GM21576 (cell line): ENCODE measurements at regions not wholly inside any gene's neighbourhood (a gene's known extent, or its start where the extent isn't known, plus 50 kb on each side); places are given as distances from the start of the nearest gene placed in this dataset.
"Not testable (repeated sequence)": the region's sequence is repeated elsewhere in the genome, so short reads cannot be mapped to it uniquely, and the experiment has no call there.

ENCODE experiments used
- ATAC-seq: cut with Tn5 transposase; IDR thresholded peaks from one replicate; pipeline ENCODE4 v1.9.1; 2021; ENCODE audit warnings: mild to moderate bottlenecking, moderate library complexity; ENCODE audit not compliant: unreplicated experiment

DNA sequence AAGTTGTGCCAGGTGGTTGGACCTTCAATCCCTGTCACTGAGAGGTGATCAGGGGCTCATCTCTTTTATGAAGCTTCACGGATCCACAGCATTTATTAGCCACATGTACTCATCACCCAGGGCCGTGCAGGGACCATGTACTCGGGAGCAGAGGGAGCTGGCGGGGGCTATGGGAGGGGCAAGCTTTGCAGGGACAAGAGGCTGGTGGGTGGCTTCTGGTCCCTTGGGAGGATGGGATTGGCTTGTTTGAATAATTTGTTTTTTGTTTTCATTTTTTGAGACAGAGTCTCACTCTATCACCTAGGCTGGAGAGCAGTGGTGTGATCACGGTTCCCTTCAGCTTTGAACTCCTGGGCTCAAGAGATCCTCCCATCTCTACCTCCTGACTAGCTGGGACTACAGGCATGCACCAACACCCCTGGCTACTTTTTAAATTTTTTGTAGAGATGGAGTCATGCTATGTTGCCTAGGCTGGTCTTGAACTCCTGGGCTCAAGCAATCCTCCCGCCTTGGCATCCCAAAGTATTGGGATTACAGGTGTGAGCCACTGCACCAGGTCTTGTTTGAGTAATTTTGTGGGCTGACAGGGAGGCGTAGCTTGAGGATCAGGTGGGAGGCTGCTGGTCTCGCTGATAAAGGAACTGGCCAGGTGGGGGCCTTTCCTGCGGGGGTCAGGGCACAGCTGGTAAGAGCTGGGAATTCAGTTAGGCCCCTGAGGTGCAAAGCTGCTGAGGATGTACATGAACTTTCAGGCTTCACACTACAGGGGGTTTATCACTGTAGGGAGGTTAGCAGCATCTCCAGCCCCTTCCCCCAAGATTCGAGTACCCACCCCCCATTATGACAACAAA is 308.0 kb upstream of the C1orf174 start:
- no peak for ATAC-seq

DNA sequence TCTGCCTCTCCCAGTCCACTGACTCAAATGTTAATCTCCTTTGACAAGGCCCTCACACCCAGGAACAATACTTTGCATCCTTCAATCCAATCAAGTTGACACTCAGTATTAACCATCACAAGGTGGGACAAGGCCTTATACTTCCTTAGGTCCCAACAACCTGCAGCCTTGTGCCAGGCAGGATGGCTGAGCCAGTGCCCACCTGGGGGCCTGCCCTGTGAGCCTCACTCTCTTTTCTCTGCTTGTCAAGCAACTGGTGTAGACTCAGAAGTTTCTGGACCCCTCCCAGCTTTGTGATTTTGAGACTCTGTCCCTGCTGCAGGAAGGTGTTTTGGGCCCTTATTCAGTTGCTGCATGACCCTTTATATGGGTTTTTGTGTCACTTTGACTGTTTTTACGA is 310.0 kb upstream of the C1orf174 start:
- ATAC-seq = no peak

DNA sequence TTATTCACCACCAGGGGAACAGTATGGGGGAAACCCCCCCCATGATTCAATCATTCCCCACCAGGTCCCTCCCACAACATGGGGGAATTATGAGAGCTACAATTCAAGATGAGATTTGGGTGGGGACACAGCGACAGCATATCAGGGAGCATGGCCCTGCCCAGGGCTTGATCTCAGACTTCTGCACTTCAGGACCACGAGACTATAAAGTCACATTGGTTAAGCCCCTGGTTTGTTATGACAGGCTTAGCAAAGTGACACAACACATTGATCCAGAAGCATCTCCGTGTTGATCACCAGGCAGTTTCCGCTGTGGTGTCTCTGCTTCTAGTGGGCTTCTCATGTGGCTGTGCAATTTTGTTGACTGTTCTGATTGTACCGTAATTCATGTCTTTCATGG is 312.7 kb upstream of the C1orf174 start:
- no peak for ATAC-seq

DNA sequence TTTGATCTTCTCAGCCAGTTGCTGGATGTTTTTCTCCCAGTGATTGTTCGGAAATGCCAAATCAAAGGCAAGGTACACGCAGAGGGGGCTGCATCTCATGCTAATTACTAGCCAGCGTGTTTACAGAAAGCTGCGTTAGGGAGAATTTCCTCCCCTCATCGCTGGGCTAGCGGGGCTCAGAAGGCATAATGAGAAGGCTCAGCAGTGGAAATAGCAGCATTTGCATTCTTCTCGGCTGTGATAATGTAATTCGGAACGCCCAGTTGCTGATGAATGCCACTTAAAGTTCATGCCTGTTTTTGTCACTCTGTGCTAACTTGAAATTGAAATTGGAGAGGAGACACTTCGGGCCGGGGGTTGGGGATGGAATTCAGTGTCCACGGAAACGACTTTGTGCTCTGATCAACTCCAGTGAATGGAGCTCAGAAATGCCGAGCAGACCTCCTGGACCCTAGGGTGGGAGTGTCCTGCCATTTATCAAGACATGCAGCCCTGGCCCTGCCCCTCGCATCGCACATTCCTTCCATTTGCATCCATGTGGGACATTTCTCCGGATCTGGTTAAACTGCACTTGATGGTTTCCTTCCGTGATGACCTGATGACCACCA is 313.4 kb upstream of the C1orf174 start:
- no peak for ATAC-seq

DNA sequence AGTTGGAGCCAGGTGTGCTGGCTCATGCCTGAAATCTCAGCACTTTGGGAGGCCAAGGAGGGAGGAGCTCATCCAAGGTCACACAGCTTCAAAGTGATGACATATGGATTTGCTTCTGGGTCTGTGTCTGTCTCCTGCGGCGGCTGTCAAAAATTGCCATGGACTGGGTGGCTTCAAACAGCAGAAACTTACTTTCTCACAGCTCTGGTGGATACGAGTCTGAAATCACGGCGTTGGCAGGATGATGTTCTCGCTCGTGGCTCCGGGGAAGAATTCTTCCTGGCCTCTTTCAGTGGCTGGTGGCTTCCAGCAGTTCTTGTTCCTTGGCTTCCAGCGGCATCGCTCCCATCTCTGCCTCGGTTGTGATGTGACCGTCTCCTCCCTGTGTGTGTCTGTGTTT is 314.8 kb upstream of the C1orf174 start:
- ATAC-seq = no peak

DNA sequence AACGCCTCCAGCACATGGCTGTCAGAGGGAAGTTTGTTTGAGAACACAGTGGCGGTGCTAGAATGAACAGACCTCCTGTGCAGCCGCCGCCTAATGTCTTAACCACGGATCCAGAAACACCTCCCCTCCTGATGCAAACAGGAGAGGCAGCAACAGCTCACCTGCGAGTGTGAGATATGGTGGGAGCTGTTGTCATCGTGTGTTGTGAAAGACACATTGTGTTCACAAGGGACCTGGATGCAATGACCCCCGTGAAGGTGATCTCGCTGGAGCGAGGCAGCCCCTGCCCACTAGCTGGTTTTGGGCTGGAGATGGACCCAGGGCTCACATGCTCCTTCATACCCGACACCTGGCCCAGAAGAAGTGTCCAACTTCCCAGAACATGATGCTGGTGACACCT is 315.3 kb upstream of the C1orf174 start:
- ATAC-seq = no peak

DNA sequence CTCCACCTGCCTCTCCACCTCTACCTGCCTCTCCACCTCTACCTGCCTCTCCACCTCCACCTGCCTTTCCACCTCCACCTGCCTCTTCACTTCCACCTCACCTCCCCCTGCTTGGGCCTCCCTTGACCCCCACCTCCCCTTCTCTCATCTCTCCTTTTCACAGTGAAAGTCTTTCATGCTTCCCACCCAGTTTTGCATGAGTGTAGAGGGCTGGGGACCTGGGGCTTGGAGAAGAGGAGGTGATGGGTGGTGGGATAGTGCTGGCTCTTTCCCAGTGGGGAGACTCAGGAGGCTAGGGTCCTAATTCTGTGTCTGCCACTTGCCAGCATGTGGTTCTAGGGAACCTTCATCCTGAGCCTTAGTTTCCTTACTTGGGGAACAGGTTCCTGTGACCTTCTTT is 316.2 kb upstream of the C1orf174 start:
- ATAC-seq = no peak

DNA sequence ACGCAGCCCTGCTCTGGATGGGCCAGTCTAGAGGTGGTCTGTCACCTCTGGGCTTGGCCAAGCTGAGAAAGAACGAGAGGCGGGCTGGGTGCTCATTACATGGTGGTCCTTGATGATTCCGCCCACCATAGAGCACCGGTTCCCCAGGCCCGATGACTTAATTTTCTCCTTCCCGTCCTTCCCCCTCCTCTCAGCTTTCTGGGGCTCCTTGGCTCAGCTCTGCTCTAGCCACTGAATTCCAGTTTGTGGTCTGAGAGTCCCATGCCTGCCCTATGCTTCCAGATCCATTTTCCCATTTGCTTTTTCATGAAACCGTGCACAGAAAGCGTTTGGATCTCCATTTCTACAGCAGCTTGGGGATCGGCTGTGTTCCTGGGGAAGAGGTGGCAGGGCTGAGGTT is 318.5 kb upstream of the C1orf174 start:
- ATAC-seq = no peak

DNA sequence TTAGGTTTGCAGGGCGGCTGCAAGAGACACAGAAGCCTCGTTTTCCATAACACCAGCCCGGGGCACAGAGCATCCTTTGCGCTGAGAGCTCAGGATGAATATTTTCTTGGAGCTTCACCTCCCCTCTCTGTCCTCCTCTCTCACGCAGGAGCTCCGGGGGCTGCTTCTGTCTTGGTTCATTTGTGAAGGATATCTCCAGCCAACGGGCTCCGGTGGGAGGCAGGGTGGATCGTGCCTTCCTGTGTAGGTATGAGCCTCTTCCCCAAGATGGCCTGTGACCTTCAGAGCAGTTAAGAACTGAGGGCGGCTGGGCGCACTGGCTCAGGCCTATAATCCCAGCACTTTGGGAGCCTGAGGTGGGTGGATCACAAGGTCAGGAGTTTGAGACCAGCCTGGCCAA is 319.0 kb upstream of the C1orf174 start:
- no peak for ATAC-seq

DNA sequence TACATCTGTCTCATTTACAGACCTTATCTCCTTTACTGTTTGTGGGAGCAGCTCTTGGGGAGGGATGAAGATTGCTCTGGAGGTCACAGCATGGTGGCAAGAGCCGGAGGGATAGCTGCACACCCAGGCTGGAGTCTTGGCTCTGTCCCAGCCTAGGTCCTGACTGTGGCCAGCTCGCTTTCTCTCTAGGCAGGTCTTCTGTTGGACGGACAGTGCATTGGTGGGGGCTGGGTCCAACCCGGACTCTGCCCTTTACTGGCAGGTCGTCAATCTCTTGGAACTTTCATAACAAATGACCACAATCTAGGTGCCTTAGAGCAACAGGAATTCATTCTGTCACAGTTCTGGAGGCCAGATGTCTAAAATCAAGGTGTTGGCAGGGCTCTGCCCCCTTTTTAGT is 319.8 kb upstream of the C1orf174 start:
- no peak for ATAC-seq

DNA sequence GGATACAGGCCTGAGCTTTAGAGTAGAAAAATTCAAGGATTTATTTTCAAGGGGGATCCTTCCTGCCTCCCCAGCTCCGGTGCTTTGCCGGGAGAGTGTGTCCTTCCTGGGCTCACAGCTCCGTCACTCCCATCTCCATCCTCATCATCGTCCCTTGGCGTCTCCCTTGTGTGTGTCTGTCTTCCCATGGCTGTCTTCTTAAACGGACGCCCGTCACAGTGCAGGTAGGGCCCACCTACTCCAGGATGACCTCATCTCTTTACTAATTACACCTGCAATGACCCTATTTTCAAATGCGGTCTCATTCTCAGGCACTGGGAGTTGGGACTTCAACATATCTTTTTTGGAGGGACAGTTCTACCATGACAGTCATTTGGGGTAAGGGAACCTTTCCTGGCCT is 320.3 kb upstream of the C1orf174 start:
- ATAC-seq = no peak

DNA sequence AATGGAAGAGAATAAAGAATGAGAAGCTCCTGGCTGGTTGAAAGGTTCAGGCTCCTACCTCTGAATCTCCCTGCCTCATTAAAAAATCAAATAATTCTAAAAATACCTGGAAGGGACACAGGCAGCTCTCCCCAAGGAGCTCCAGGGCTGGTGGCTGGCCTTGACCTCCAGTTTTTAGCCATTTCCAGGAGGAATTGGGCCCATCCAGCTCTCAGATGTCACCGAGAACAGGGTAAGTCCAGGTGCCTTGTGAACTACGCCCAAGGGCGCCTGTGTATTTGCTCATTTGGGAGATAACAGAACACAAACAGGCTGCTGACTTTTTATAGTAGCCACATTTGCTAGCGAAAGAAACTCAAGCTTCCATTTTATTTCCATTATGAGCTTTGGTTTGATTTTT is 321.0 kb upstream of the C1orf174 start:
- ATAC-seq = no peak

DNA sequence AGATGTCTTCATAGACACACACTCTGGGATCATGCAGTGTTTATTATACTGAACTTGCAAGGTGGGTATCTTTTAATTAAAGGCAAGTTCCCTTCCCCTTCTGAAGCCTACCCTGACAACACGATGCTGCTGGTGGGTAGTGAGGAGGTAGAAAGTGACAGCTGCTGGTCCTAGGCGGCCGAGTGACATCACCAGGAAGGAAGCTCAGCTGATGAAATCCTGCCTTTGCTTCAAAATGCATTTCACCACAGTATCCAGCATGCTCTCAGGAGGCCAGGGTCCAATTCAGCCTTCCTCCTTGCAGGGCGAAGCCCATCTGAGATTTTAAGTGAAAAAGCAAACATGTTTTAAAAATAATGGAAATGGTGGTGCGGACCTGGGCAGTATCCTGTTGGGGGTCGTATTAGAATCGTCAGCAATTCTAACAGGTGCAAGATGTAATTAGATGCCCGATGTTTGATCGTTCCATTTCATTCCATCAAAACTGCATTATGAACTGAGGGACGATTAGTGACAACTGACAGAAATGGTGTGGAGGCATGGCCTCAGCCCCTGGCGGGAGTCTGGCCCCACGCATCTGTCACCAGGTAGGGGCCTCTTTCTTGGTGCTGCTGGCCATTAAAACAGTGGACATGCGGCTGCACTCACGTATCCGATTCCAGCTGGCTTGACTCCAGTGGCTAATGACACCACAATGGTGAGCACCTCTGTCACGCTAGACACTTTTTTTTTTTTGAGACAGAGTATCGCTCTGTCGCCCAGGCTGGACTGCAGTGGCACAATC is 324.8 kb upstream of the C1orf174 start:
- ATAC-seq = no peak

DNA sequence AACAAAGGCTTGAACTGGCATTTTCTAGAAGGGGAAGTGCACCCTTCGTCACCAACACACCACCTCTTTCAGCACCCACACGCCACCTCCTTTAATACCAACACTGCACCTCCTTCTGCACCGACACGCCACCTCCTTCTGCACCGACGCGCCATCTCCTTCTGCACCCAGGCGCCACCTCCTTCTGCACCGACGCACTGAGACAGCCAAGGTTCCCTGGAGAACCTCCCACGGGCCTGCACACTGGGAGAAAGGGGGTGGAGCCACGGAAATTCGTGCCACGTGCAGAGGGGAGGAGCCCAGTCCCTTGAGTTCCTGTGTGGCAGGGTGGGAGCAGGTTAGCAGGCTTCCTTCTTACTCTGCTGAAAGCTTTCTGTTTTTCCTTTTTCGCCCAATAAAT is 327.9 kb upstream of the C1orf174 start:
- ATAC-seq = no peak

DNA sequence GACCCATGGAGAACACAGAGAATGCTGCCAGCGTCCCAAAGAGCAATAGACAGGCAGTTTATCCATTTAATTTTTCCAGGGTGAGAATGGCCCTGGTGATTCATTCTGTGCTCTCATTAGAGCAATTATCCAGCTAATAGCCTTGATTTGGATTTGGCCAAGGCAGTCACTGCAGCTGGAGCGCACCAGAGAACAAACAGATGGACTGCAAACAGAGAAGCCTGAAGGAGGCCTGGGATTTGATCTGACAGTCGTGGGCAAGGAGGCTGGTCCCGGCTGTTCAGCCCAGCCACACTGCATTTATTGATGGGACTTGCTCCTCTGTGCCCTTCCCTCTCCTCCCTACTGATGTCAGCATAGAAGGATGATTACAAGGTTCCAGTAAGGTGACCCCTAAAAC is 353.9 kb upstream of the C1orf174 start:
- no peak for ATAC-seq

DNA sequence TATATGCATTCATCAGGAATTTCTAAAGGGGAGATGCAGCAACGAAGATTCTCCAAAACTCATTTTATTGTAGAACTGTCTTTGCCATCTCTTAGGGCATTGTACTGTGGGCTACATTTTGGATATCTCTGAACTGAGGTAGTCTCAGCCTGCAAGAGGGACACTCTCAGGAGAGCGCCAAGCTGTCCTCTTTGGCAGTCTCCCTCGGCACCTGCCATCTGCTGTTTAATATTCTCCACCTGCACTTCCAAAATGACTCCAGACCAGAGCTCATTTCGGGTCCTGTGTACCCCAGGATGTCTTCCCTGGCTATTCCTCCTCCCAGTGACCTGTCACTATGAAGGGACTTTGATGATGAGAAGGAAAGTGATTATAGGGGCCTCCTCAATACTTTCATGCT is 356.3 kb upstream of the C1orf174 start:
- ATAC-seq = no peak

DNA sequence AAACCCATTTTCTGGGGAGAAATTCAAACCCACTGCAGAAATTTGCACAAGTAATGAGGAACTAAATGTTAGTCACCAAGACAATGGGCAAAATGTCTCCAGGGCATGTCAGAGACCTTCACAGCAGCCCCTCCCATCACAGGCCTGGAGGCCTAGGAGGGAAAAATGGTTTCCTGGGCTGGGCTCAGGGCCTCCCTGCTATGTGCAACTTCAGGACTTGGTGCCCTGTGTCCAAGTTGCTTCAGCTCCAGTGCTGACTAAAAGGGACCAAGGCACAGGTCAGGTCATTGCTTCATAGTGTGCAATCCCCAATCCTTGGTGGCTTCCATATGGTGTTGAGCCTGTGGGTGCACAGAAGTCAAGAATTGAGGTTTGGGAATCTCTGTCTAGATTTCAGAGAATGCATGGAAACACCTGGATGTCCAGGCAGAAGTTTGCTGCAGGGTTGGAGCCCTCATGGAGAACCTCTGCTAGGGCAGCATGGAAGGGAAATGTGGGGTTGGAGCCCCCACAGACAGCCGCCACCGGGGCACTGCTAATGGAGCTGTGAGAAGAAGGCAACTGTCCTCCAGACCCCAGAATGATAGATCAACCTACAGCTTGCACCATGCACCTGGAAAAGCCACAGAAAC is 358.2 kb upstream of the C1orf174 start:
- not testable (repeated sequence) for ATAC-seq

DNA sequence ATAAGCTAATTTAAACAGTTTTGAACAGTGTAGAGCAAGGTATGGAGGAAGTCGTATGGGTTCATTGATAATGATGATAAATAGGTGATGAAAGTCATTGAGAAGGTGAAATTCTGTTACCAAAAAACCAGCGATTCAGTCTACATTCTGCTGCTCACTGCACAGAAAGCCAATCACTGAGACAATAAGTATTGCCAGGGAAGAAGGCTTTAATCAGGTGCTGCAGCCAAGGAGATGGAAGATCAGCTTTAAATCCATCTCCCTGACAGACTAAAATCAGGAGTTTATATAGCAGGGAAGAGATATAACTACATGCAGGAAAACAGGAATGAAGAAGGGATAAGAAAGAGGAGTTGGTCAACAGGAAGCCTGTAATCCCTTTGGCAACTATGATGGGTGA is 361.3 kb upstream of the C1orf174 start:
- ATAC-seq = no peak

DNA sequence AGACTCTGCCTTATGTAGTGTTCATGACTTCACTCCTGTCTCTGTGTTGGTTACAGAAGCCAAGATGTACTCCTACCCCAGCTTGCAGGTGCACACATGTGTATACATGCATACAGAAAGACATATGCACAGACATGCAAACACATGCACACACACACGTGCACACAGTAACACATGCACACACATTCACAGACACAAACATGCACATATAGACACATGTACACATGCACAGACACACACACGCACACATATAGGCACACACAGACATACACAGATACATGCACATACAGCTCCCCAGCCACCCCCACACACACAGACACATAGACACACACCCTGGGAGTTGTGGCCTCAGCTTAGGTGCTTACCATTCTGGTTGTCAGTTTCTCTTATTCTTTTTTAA is 362.6 kb upstream of the C1orf174 start:
- ATAC-seq = no peak

DNA sequence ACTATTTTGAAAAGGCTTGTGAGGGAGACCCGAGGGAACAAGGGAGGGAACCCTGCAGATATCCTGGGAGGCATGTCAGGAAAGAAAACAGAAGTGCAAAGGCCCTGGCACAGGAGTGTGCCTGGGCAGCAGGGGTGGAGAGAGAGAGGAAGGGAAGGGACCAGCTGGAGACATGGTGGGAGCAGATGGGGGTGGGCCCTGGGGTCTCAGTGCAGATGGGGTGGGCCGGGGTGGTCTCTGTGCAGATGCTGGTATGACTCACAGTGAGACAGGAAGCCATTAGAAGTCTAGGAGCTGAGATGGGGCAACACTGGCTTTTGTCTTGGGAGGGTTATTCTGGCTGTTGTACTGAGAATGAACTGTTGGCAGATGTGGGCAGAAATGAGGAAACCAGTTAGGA is 363.6 kb upstream of the C1orf174 start:
- no peak for ATAC-seq

DNA sequence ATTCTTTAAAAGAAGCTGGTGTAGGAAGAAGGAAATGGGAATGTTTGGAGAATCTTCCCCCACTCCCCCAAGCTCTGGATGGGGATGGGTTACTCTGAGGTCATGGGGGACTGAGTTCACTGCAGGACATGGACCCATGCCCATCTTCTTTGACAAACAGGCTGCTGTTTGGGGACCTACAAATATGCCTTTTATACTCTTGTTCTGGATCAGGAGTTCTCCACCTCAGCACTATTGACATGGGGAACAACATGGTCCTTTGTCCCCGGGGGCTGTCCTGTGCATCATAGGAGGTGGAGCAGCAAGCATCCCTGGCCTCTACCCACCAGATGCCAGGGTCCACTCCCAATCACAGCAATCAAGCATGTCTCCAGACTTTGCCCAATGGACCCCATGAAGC is 365.8 kb upstream of the C1orf174 start:
- ATAC-seq = no peak
